Liver (tissue), 8 donors: ENCODE measurements at regions not wholly inside any gene's neighbourhood (a gene's known extent, or its start where the extent isn't known, plus 50 kb on each side); places are given as distances from the start of the nearest gene placed in this dataset.

Source experiments
- DNase-seq: peaks from one replicate; pipeline ENCODE4 v3.0.0-alpha.2; 2017; ENCODE audit warnings: low spot score
- H3K27ac ChIP-seq, 2 donors: one replicate each; pipeline ENCODE4 v1.7.0; 2013; ENCODE audit warnings: inconsistent platforms in 2 of 2, low read length in 2 of 2, control low read depth in 1 of 2, low read depth in 1 of 2, mild to moderate bottlenecking in 1 of 2
- H3K27me3 ChIP-seq, 4 donors: one replicate each; pipeline versions ENCODE4 v1.6.1 to v1.7.0; 2013; ENCODE audit warnings: low read length in 3 of 4, inconsistent platforms in 1 of 4, mild to moderate bottlenecking in 1 of 4, moderate library complexity in 1 of 4; ENCODE audit not compliant: control insufficient read depth in 4 of 4, insufficient read depth in 4 of 4
- H3K36me3 ChIP-seq, 4 donors: one replicate each; pipeline versions ENCODE4 v1.6.1 to v1.7.0; 2013; ENCODE audit warnings: low read length in 3 of 4, mild to moderate bottlenecking in 3 of 4, low read depth in 1 of 4, moderate library complexity in 1 of 4; ENCODE audit not compliant: control insufficient read depth in 4 of 4, insufficient read depth in 3 of 4
- H3K4me1 ChIP-seq, 4 donors: one replicate each; pipeline versions ENCODE4 v1.6.1 to v1.7.0; 2013; ENCODE audit warnings: low read length in 3 of 4, mild to moderate bottlenecking in 3 of 4, moderate library complexity in 1 of 4; ENCODE audit not compliant: control insufficient read depth in 4 of 4, insufficient read depth in 4 of 4
- H3K4me3 ChIP-seq, 3 donors: one replicate each; pipeline versions ENCODE4 v1.6.1 to v1.7.0; 2013; ENCODE audit warnings: low read length in 3 of 3, control low read depth in 1 of 3, low read depth in 1 of 3, mild to moderate bottlenecking in 1 of 3
- H3K9ac ChIP-seq, 2 donors: one replicate each; pipeline ENCODE4 v1.7.0; 2013; ENCODE audit warnings: low read length in 2 of 2, mild to moderate bottlenecking in 2 of 2, moderate library complexity in 2 of 2, control low read depth in 1 of 2, low read depth in 1 of 2
- H3K9me3 ChIP-seq, 4 donors: one replicate each; pipeline versions ENCODE4 v1.6.1 to v1.7.0; 2013; ENCODE audit warnings: low read length in 3 of 4; ENCODE audit not compliant: control insufficient read depth in 4 of 4
- ATF3 ChIP-seq: IDR thresholded peaks from 2 replicates; pipeline ENCODE4 v1.6.1; 2016; ENCODE audit warnings: antibody characterized with exemption
- CTCF ChIP-seq: fragments of 150-350 bp; IDR thresholded peaks from 2 replicates; pipeline ENCODE4 v1.5.1; 2017; ENCODE audit warnings: improper control_type of control experiment, low read depth, low read length; ENCODE audit not compliant: missing input control
- EGR1 ChIP-seq, 2 donors: IDR thresholded peaks; 2 replicates each; pipeline ENCODE4 v1.6.1; 2016 to 2018; ENCODE audit warnings: antibody characterized with exemption in 2 of 2, low read depth in 2 of 2
- FOXA1 ChIP-seq: IDR thresholded peaks from 2 replicates; pipeline ENCODE4 v1.6.1; 2016; ENCODE audit warnings: antibody characterized with exemption
- GABPA ChIP-seq, 2 donors: IDR thresholded peaks in 1 of 2; conservative IDR thresholded peaks in 1 of 2; 2 replicates each; pipeline ENCODE4 v1.6.1; 2016; ENCODE audit warnings: antibody characterized with exemption in 2 of 2, mild to moderate bottlenecking in 1 of 2, moderate library complexity in 1 of 2
- HNF4A ChIP-seq, 2 donors: conservative IDR thresholded peaks; 2 replicates each; pipeline ENCODE4 v1.6.1; 2016; ENCODE audit warnings: antibody characterized with exemption in 2 of 2, mild to moderate bottlenecking in 2 of 2
- HNF4G ChIP-seq: IDR thresholded peaks from 2 replicates; pipeline ENCODE4 v1.6.1; 2016; ENCODE audit warnings: antibody characterized with exemption
- JUND ChIP-seq, 2 donors: IDR thresholded peaks; 2 replicates each; pipeline ENCODE4 v1.6.1; 2016; ENCODE audit warnings: antibody characterized with exemption in 2 of 2
- MAX ChIP-seq: IDR thresholded peaks from 2 replicates; pipeline ENCODE4 v1.6.1; 2016; ENCODE audit warnings: antibody characterized with exemption
- NR2F2 ChIP-seq: IDR thresholded peaks from 2 replicates; pipeline ENCODE4 v1.6.1; 2016; ENCODE audit warnings: antibody characterized with exemption
- RAD21 ChIP-seq, 2 donors: IDR thresholded peaks; 2 replicates each; pipeline ENCODE4 v1.6.1; 2016; ENCODE audit warnings: antibody characterized with exemption in 2 of 2, mild to moderate bottlenecking in 2 of 2
- REST ChIP-seq: IDR thresholded peaks from 2 replicates; pipeline ENCODE4 v1.6.1; 2016; ENCODE audit warnings: antibody characterized with exemption, mild to moderate bottlenecking
- RXRA ChIP-seq, 2 donors: IDR thresholded peaks; 2 replicates each; pipeline ENCODE4 v1.6.1; 2017 to 2018; ENCODE audit warnings: antibody characterized with exemption in 2 of 2, mild to moderate bottlenecking in 1 of 2
- SP1 ChIP-seq: IDR thresholded peaks from 2 replicates; pipeline ENCODE4 v1.6.1; 2018; ENCODE audit warnings: antibody characterized with exemption, mild to moderate bottlenecking
- TAF1 ChIP-seq: conservative IDR thresholded peaks from 2 replicates; pipeline ENCODE4 v1.6.1; 2016; ENCODE audit warnings: antibody characterized with exemption, mild to moderate bottlenecking
- YY1 ChIP-seq: IDR thresholded peaks from 2 replicates; pipeline ENCODE4 v1.6.1; 2016; ENCODE audit warnings: antibody characterized with exemption, mild to moderate bottlenecking
- ZBTB33 ChIP-seq: IDR thresholded peaks from 2 replicates; pipeline ENCODE4 v1.6.1; 2016; ENCODE audit warnings: antibody characterized with exemption
- WGBS: extraction: QIAGEN DNeasy Blood & Tissue Kit; methylation state at CpG from one replicate; pipeline ENCODE4 v1.1.7; 2013; 5-methylcytosine and 5-hydroxymethylcytosine counted together
- donor health status: healthy.
- donor health status: healthy.
- donor health status: healthy.
- donor health status: healthy.
- donor health status: healthy.

- TF ChIP-seq REST (no peak), RXRA (IDR thresholded peaks at IDR 0.05) (no peak)
Measured at GRCh38 chr4:62415256-62415655, 1215.1 kb downstream of the ADGRL3 start (continued).

GRCh38 chr4:62414563-62414962 is 1214.4 kb downstream of the ADGRL3 start:
- no peak overlapping the region for H3K4me3 ChIP-seq
- no peaks in the 10 kb centered on the region for H3K36me3 ChIP-seq
- no peaks in the 10 kb centered on the region for H3K9me3 ChIP-seq
- DNase-seq: no peak
- no peaks in the 10 kb centered on the region for H3K27me3 ChIP-seq
- H3K4me1 ChIP-seq: no peaks in the 10 kb centered on the region
- no peak overlapping the region for H3K27ac ChIP-seq
- H3K9ac ChIP-seq: no peak overlapping the region
- TF ChIP-seq NR2F2: no peak

GRCh38 chr4:62410371-62411003 is 1210.4 kb downstream of the ADGRL3 start:
- H3K9ac ChIP-seq: no peak overlapping the region
- no peaks in the 10 kb centered on the region for H3K36me3 ChIP-seq
- WGBS: 61% methylated on average over 3 of the region's 3 CpGs
- TF ChIP-seq GABPA (IDR thresholded peaks at IDR 0.05 in 1 of 2, conservative IDR thresholded peaks at IDR 0.05 in 1 of 2) (no peak), RXRA (IDR thresholded peaks at IDR 0.05) (no peak), REST (no peak), CTCF (no peak), ZBTB33 (no peak), YY1 (no peak), HNF4A (conservative IDR thresholded peaks at IDR 0.05) (no peak), NR2F2 (no peak), ATF3 (no peak), SP1 (no peak), FOXA1 (no peak), TAF1 (no peak), HNF4G (no peak), RAD21 (IDR thresholded peaks at IDR 0.05) (no peak), MAX (no peak), JUND (IDR thresholded peaks at IDR 0.05) (no peak), EGR1 (IDR thresholded peaks at IDR 0.05; ENCODE audit: low read depth in 2 of 2) (no peak)
- no peak for DNase-seq
- no peak overlapping the region for H3K27ac ChIP-seq
- no peak overlapping the region for H3K4me3 ChIP-seq
- H3K27me3 ChIP-seq: no peaks in the 10 kb centered on the region
- H3K9me3 ChIP-seq: no peaks in the 10 kb centered on the region
- H3K4me1 ChIP-seq: no peaks in the 10 kb centered on the region
